NB4 (cell line): ENCODE measurements at regions not wholly inside any gene's neighbourhood (a gene's known extent, or its start where the extent isn't known, plus 50 kb on each side); places are given as distances from the start of the nearest gene placed in this dataset.
"Not testable (repeated sequence)": the region's sequence is repeated elsewhere in the genome, so short reads cannot be mapped to it uniquely, and the experiment has no call there.

Source experiments
- DNase-seq: peaks from one replicate; pipeline ENCODE4 v3.0.0; 2010; ENCODE audit warnings: low read depth
- H3K4me3 ChIP-seq: one replicate; pipeline ENCODE4 v1.5.1; 2011; ENCODE audit warnings: mild to moderate bottlenecking, low read depth, low read length, moderate library complexity
- CTCF ChIP-seq: IDR thresholded peaks from one replicate; pipeline ENCODE4 v1.5.1; 2012; ENCODE audit warnings: low read depth, low read length
- MAX ChIP-seq: IDR thresholded peaks from 2 replicates; pipeline ENCODE4 v1.6.1; 2011; ENCODE audit warnings: low read depth, low read length

- H3K4me3 ChIP-seq, DNase-seq: not testable (repeated sequence)
These were observed 70.8 kb downstream of the TBC1D26 start for GRCh38 chr17:15802917-15803316.

GRCh38 chr17:15806825-15807224 is 74.7 kb downstream of the TBC1D26 start:
- H3K4me3 ChIP-seq, DNase-seq: not testable (repeated sequence)

GRCh38 chr17:15813388-15813787 is 81.3 kb downstream of the TBC1D26 start:
- not testable (repeated sequence) for DNase-seq

GRCh38 chr17:15814003-15814402 is 81.9 kb downstream of the TBC1D26 start:
- not testable (repeated sequence) for H3K4me3 ChIP-seq, DNase-seq

More at GRCh38 chr17:15813388-15813787, 81.3 kb downstream of the TBC1D26 start:
- not testable (repeated sequence) for H3K4me3 ChIP-seq

- DNase-seq, H3K4me3 ChIP-seq: not testable (repeated sequence)
These were observed 85.8 kb downstream of the TBC1D26 start for GRCh38 chr17:15817861-15818260.

- DNase-seq, H3K4me3 ChIP-seq: not testable (repeated sequence)
These were observed 90.2 kb downstream of the TBC1D26 start for GRCh38 chr17:15822280-15822679.

- peak; percentile 81 for DNase-seq
- TF ChIP-seq CTCF = peak; percentile 55
- not testable (repeated sequence) for H3K4me3 ChIP-seq
These were observed 96.7 kb downstream of the TBC1D26 start for GRCh38 chr17:15828727-15829314.

- not testable (repeated sequence) for DNase-seq, H3K4me3 ChIP-seq
These were observed 98.1 kb downstream of the TBC1D26 start for GRCh38 chr17:15830221-15830620.

GRCh38 chr17:15831182-15831581 is 99.1 kb downstream of the TBC1D26 start:
- peak; percentile 72 for DNase-seq
- not testable (repeated sequence) for H3K4me3 ChIP-seq

GRCh38 chr17:15832921-15833480 is 100.9 kb downstream of the TBC1D26 start:
- DNase-seq = peak; percentile 63
- not testable (repeated sequence) for H3K4me3 ChIP-seq
- TF ChIP-seq MAX = peak; percentile 17; the same call in 1 of the 2 replicates

GRCh38 chr17:15833890-15834289 is 101.8 kb downstream of the TBC1D26 start:
- not testable (repeated sequence) for DNase-seq, H3K4me3 ChIP-seq

GRCh38 chr17:15835481-15835880 is 103.4 kb downstream of the TBC1D26 start:
- H3K4me3 ChIP-seq, DNase-seq: not testable (repeated sequence)

GRCh38 chr17:15836249-15836982 is 104.3 kb downstream of the TBC1D26 start:
- not testable (repeated sequence) for DNase-seq, H3K4me3 ChIP-seq

- not testable (repeated sequence) for H3K4me3 ChIP-seq, DNase-seq
These were observed 104.9 kb downstream of the TBC1D26 start for GRCh38 chr17:15836991-15837390.

- DNase-seq, H3K4me3 ChIP-seq: not testable (repeated sequence)
These were observed 97.3 kb upstream of the ADORA2B start for GRCh38 chr17:15847447-15848229.
